IMR-90 (cell line): ENCODE measurements at regions not wholly inside any gene's neighbourhood (a gene's known extent, or its start where the extent isn't known, plus 50 kb on each side); places are given as distances from the start of the nearest gene placed in this dataset.

Experiments used
- ATAC-seq: fragments of 200-7000 bp; cut with Tn5 transposase; 2 replicates; pipeline ENCODE4 v1.9.1; 2020; ENCODE audit warnings: low read depth, mild to moderate bottlenecking, moderate library complexity
- BruUV-seq: library from RNA; stranded (reverse); fragments of 400-500 nt; replicated peaks from 2 replicates; lab custom pipeline; 2021; lab: Mats Ljungman, UMichigan
- CTCF ChIA-PET: fragments of 300-600 bp; formaldehyde crosslinking; extraction: SDS; loops from one replicate; lab custom pipeline; 2021; ENCODE audit warnings: antibody characterized with exemption; lab: Yijun Ruan, JAX
- POLR2A ChIA-PET: fragments of 300-600 bp; sonication (Branson Sonifier 250); formaldehyde crosslinking; loops from one replicate; lab custom pipeline; 2022; ENCODE audit warnings: antibody characterized with exemption; ENCODE audit not compliant: unreplicated experiment; lab: Charles Lee
- DNase-seq: peaks from one replicate; pipeline ENCODE4 v3.0.0; 2013
- H2AFZ ChIP-seq: replicated peaks from 2 replicates; pipeline ENCODE3; 2013; ENCODE audit warnings: low read length, mild to moderate bottlenecking; ENCODE audit not compliant: poor library complexity
- H2AK5ac ChIP-seq: 2 replicates; pipeline ENCODE4 v1.6.1; 2013; ENCODE audit warnings: low read depth, low read length, inconsistent platforms
- H2AK9ac ChIP-seq: replicated peaks from 2 replicates; pipeline ENCODE3; 2013; ENCODE audit warnings: mild to moderate bottlenecking, low read depth, low read length, moderate library complexity; ENCODE audit not compliant: poor library complexity
- H2BK120ac ChIP-seq: 2 replicates; pipeline ENCODE4 v1.6.1; 2013; ENCODE audit warnings: low read depth, low read length, inconsistent platforms
- H2BK15ac ChIP-seq: 3 replicates; pipeline ENCODE4 v1.6.1; 2013; ENCODE audit warnings: low read depth, low read length, inconsistent platforms
- H2BK20ac ChIP-seq: 2 replicates; pipeline ENCODE4 v1.6.1; 2013; ENCODE audit warnings: low read depth, mild to moderate bottlenecking, inconsistent platforms, low read length, moderate library complexity
- H2BK5ac ChIP-seq: 2 replicates; pipeline ENCODE4 v1.6.1; 2013; ENCODE audit warnings: mild to moderate bottlenecking, low read depth, low read length, inconsistent platforms; ENCODE audit not compliant: poor library complexity, severe bottlenecking
- H3K14ac ChIP-seq: replicated peaks from 2 replicates; pipeline ENCODE4 v1.6.1; 2013; ENCODE audit warnings: low read depth, low read length, inconsistent platforms
- H3K18ac ChIP-seq: 2 replicates; pipeline ENCODE4 v1.6.1; 2013; ENCODE audit warnings: low read depth, low read length, control low read depth
- H3K23ac ChIP-seq: 2 replicates; pipeline ENCODE4 v1.6.1; 2013; ENCODE audit warnings: low read depth, low read length, inconsistent platforms
- H3K27ac ChIP-seq: 2 replicates; pipeline ENCODE4 v1.5.1; 2013; ENCODE audit warnings: mild to moderate bottlenecking, control low read depth, low read length; ENCODE audit not compliant: insufficient read depth
- H3K27me3 ChIP-seq: 2 replicates; pipeline ENCODE4 v1.6.1; 2013; ENCODE audit warnings: low read length; ENCODE audit not compliant: control insufficient read depth, insufficient read depth
- H3K36me3 ChIP-seq: 2 replicates; pipeline ENCODE4 v1.6.1; 2013; ENCODE audit warnings: low read length, mixed read lengths; ENCODE audit not compliant: control insufficient read depth, insufficient read depth
- H3K4ac ChIP-seq: 2 replicates; pipeline ENCODE4 v1.6.1; 2013; ENCODE audit warnings: low read depth, low read length, inconsistent platforms
- H3K4me1 ChIP-seq: 2 replicates; pipeline ENCODE4 v1.6.1; 2013; ENCODE audit warnings: low read length, mixed read lengths; ENCODE audit not compliant: control insufficient read depth, insufficient read depth
- H3K4me2 ChIP-seq: 2 replicates; pipeline ENCODE4 v1.6.1; 2013; ENCODE audit warnings: low read depth, mild to moderate bottlenecking, control low read depth, low read length, moderate library complexity
- H3K4me3 ChIP-seq: 2 replicates; pipeline ENCODE4 v1.5.1; 2013; ENCODE audit warnings: low read depth, mild to moderate bottlenecking, control low read depth, low read length, moderate library complexity; ENCODE audit not compliant: insufficient read depth
- H3K56ac ChIP-seq: 2 replicates; pipeline ENCODE4 v1.6.1; 2013; ENCODE audit warnings: low read length, inconsistent platforms; ENCODE audit not compliant: insufficient read depth; ENCODE audit errors: extremely low read depth
- H3K79me1 ChIP-seq, 2 experiments: 2 replicates each; pipeline ENCODE4 v1.6.1; 2013; ENCODE audit warnings: low read length in 2 of 2, inconsistent platforms in 1 of 2, low read depth in 1 of 2
- H3K9ac ChIP-seq: 2 replicates; pipeline ENCODE4 v1.6.1; 2013; ENCODE audit warnings: low read depth, low read length, control low read depth
- H3K9me1 ChIP-seq: 2 replicates; pipeline ENCODE4 v1.6.1; 2013; ENCODE audit warnings: low read length, inconsistent platforms; ENCODE audit not compliant: insufficient read depth
- H3K9me3 ChIP-seq: 2 replicates; pipeline ENCODE4 v1.6.1; 2013; ENCODE audit warnings: low read length; ENCODE audit not compliant: control insufficient read depth, insufficient read depth
- H4K20me1 ChIP-seq: 2 replicates; pipeline ENCODE4 v1.6.1; 2013; ENCODE audit warnings: low read length, inconsistent platforms; ENCODE audit not compliant: insufficient read depth
- H4K5ac ChIP-seq: 2 replicates; pipeline ENCODE4 v1.6.1; 2013; ENCODE audit warnings: mild to moderate bottlenecking, low read depth, low read length, control low read depth
- H4K8ac ChIP-seq, 2 experiments: 2 replicates each; pipeline ENCODE4 v1.6.1; 2013; ENCODE audit warnings: low read depth in 2 of 2, low read length in 2 of 2, control low read depth in 1 of 2, inconsistent platforms in 1 of 2
- H4K91ac ChIP-seq: 2 replicates; pipeline ENCODE4 v1.6.1; 2013; ENCODE audit warnings: low read depth, low read length, inconsistent platforms; ENCODE audit not compliant: insufficient read depth
- BHLHE40 ChIP-seq: fragments of 150-350 bp; IDR thresholded peaks from 2 replicates; pipeline ENCODE4 v1.6.1; 2016; ENCODE audit warnings: mild to moderate bottlenecking, low read depth, low read length
- CEBPB ChIP-seq: IDR thresholded peaks from 2 replicates; pipeline ENCODE4 v1.6.1; 2012; ENCODE audit warnings: low read depth, low read length, improper control_type of control experiment
- CHD1 ChIP-seq: IDR thresholded peaks from 2 replicates; pipeline ENCODE4 v1.6.1; 2012; ENCODE audit warnings: low read depth, low read length, improper control_type of control experiment
- CTCF ChIP-seq: conservative IDR thresholded peaks from 2 replicates; pipeline ENCODE4 v1.5.1; 2012; ENCODE audit warnings: mild to moderate bottlenecking, low read depth, low read length, improper control_type of control experiment
- ELK1 ChIP-seq: fragments of 150-350 bp; IDR thresholded peaks from 2 replicates; pipeline ENCODE4 v1.6.1; 2016; ENCODE audit warnings: low read depth, mild to moderate bottlenecking, low read length, moderate library complexity, borderline replicate concordance
- FOS ChIP-seq: fragments of 150-350 bp; IDR thresholded peaks from 2 replicates; pipeline ENCODE4 v1.6.1; 2016; ENCODE audit warnings: low read depth, low read length
- MAFK ChIP-seq: IDR thresholded peaks from 2 replicates; pipeline ENCODE4 v1.6.1; 2012; ENCODE audit warnings: low read depth, low read length, improper control_type of control experiment
- MXI1 ChIP-seq: IDR thresholded peaks from 2 replicates; pipeline ENCODE4 v1.6.1; 2012; ENCODE audit warnings: low read depth, mild to moderate bottlenecking, low read length, moderate library complexity, borderline replicate concordance
- NFE2L2 ChIP-seq: fragments of 150-350 bp; IDR thresholded peaks from 2 replicates; pipeline ENCODE4 v1.6.1; 2016; ENCODE audit warnings: low read depth, mild to moderate bottlenecking, low read length
- POLR2A ChIP-seq: IDR thresholded peaks from 2 replicates; pipeline ENCODE4 v1.6.1; 2012; ENCODE audit warnings: mild to moderate bottlenecking, low read depth, low read length
- RAD21 ChIP-seq: IDR thresholded peaks from 2 replicates; pipeline ENCODE4 v1.6.1; 2012; ENCODE audit warnings: low read length, improper control_type of control experiment
- RCOR1 ChIP-seq: IDR thresholded peaks from 2 replicates; pipeline ENCODE4 v1.6.1; 2012; ENCODE audit warnings: mild to moderate bottlenecking, low read length, improper control_type of control experiment; ENCODE audit not compliant: insufficient replicate concordance
- RFX5 ChIP-seq: IDR thresholded peaks from 2 replicates; pipeline ENCODE4 v1.8.0; 2012; ENCODE audit warnings: low read depth, mild to moderate bottlenecking, low read length, moderate library complexity
- SMC3 ChIP-seq: fragments of 150-350 bp; IDR thresholded peaks from 2 replicates; pipeline ENCODE4 v1.6.1; 2016; ENCODE audit warnings: low read depth, mild to moderate bottlenecking, antibody characterized with exemption, low read length, moderate library complexity
- USF2 ChIP-seq: fragments of 150-350 bp; IDR thresholded peaks from 2 replicates; pipeline ENCODE4 v1.6.1; 2017; ENCODE audit warnings: mild to moderate bottlenecking, antibody characterized with exemption, low read length, low read depth
- WGBS, 2 experiments: methylation state at CpG; one replicate each; pipeline versions ENCODE4 v1.1.5 to v1.1.7; 2013; ENCODE audit warnings: missing lambda C conversion rate in 2 of 2; ENCODE audit not compliant: insufficient read length in 1 of 2; ENCODE audit errors: extremely low coverage in 2 of 2; 5-methylcytosine and 5-hydroxymethylcytosine counted together
- dilution Hi-C: fragments of 300-500 bp; cut with HindIII; formaldehyde crosslinking; loops from one replicate; pipeline ENCODE4 v1.14.3; 2018; ENCODE audit warnings: low sequenced_read_pairs; ENCODE audit not compliant: unreplicated experiment
- in situ Hi-C: fragments of 300-500 bp; cut with MboI; formaldehyde crosslinking; loops from 3 replicates; pipeline ENCODE4 v1.14.3; 2019; ENCODE audit warnings: low sequenced_read_pairs, inconsistent platforms, mixed read lengths
- intact Hi-C: fragments of 100-400 bp; cut with micrococcal nuclease; formaldehyde crosslinking; loops from 2 replicates; pipeline ENCODE4 v1.10.0; 2022

- dilution Hi-C loops, result no loop called here
- 4% methylated on average over 11 of the region's 38 CpGs; no CpG with 5 or more reads in 1 of the 2 experiments for WGBS, 2 experiments
- POLR2A ChIA-PET, result interaction anchor here (0.7 kb wide), 1 partner anchor 58 kb away, joined by 4 read pairs; no protein-coding TSS in a partner anchor
- TF ChIP-seq FOS (no peak), RCOR1 (no peak), USF2 (no peak), ELK1 (no peak), NFE2L2 (no peak), BHLHE40 (no peak), MXI1 (no peak), RAD21 (no peak), CEBPB (no peak), CTCF (no peak), CHD1 (no peak), POLR2A (no peak), RFX5 (no peak), MAFK (no peak), SMC3 (no peak)
These were observed 56.6 kb upstream of the BCOR start for GRCh38 chrX:40154250-40154852.

More at GRCh38 chrX:40154250-40154852, 56.6 kb upstream of the BCOR start:
- Histone ChIP-seq H3K27me3 (peaks cover 9% of the 10 kb centered on the region; the same call in 1 of the 2 replicates), H3K14ac (no peak overlapping the region), H3K9me3 (no peaks in the 10 kb centered on the region), H3K56ac (no peak overlapping the region), H3K27ac (peak overlapping the region; percentile 23; the same call in 1 of the 2 replicates), H3K18ac (no peak overlapping the region; the same call in 1 of the 2 replicates), H2AK5ac (no peak overlapping the region), H2BK20ac (no peak overlapping the region), H2AFZ (peak overlapping the region; percentile 78), H3K23ac (no peak overlapping the region), H3K79me1 (no peaks in the 10 kb centered on the region), H2AK9ac (peak overlapping the region; percentile 9), H4K8ac (peak overlapping the region; percentile 28 to 64; a peak in 1 of 4 replicates), H3K9me1 (no peaks in the 10 kb centered on the region), H2BK5ac (no peak overlapping the region), H4K5ac (no peak overlapping the region), H3K4me1 (peaks cover 2% of the 10 kb centered on the region; the same call in 1 of the 2 replicates), H3K4me3 (peak overlapping the region; percentile 40), H4K91ac (no peak overlapping the region), H2BK120ac (peak overlapping the region; percentile 40; the same call in 1 of the 2 replicates), H2BK15ac (0 out of 3 replicates have a peak overlapping the region, but pooled peaks have one; percentile 50), H3K36me3 (no peaks in the 10 kb centered on the region), H3K4me2 (peak overlapping the region; percentile 60), H3K4ac (peak overlapping the region; percentile 43; the same call in 1 of the 2 replicates), H4K20me1 (no peaks in the 10 kb centered on the region), H3K9ac (0 out of 2 replicates have a peak overlapping the region, but pooled peaks have one; percentile 39)
- no TSS peak for BruUV-seq
- intact Hi-C loops (loop anchor here (1.0 to 10.0 kb wide), 3 partner anchors 57 to 420 kb away; partner anchors contain the start of gene BCOR), in situ Hi-C loops (no loop called here)
- DNase-seq (no peak), ATAC-seq (peak; percentile 36)
- CTCF ChIA-PET, result no interaction called here
